Liver (tissue), 3 donors: ENCODE measurements at regions not wholly inside any gene's neighbourhood (a gene's known extent, or its start where the extent isn't known, plus 50 kb on each side); places are given as distances from the start of the nearest gene placed in this dataset.
"Not testable (repeated sequence)": the region's sequence is repeated elsewhere in the genome, so short reads cannot be mapped to it uniquely, and the experiment has no call there.

Experiments used
- ATF3 ChIP-seq: IDR thresholded peaks from 2 replicates; pipeline ENCODE4 v1.6.1; 2016; ENCODE audit warnings: antibody characterized with exemption
- CTCF ChIP-seq: fragments of 150-350 bp; IDR thresholded peaks from 2 replicates; pipeline ENCODE4 v1.5.1; 2017; ENCODE audit warnings: improper control_type of control experiment, low read depth, low read length; ENCODE audit not compliant: missing input control
- EGR1 ChIP-seq, 2 donors: IDR thresholded peaks; 2 replicates each; pipeline ENCODE4 v1.6.1; 2016 to 2018; ENCODE audit warnings: antibody characterized with exemption in 2 of 2, low read depth in 2 of 2
- GABPA ChIP-seq, 2 donors: IDR thresholded peaks in 1 of 2; conservative IDR thresholded peaks in 1 of 2; 2 replicates each; pipeline ENCODE4 v1.6.1; 2016; ENCODE audit warnings: antibody characterized with exemption in 2 of 2, mild to moderate bottlenecking in 1 of 2, moderate library complexity in 1 of 2
- HNF4G ChIP-seq: IDR thresholded peaks from 2 replicates; pipeline ENCODE4 v1.6.1; 2016; ENCODE audit warnings: antibody characterized with exemption
- JUND ChIP-seq, 2 donors: IDR thresholded peaks; 2 replicates each; pipeline ENCODE4 v1.6.1; 2016; ENCODE audit warnings: antibody characterized with exemption in 2 of 2
- MAX ChIP-seq: IDR thresholded peaks from 2 replicates; pipeline ENCODE4 v1.6.1; 2016; ENCODE audit warnings: antibody characterized with exemption
- RAD21 ChIP-seq, 2 donors: IDR thresholded peaks; 2 replicates each; pipeline ENCODE4 v1.6.1; 2016; ENCODE audit warnings: antibody characterized with exemption in 2 of 2, mild to moderate bottlenecking in 2 of 2
- REST ChIP-seq: IDR thresholded peaks from 2 replicates; pipeline ENCODE4 v1.6.1; 2016; ENCODE audit warnings: antibody characterized with exemption, mild to moderate bottlenecking
- RXRA ChIP-seq, 2 donors: IDR thresholded peaks; 2 replicates each; pipeline ENCODE4 v1.6.1; 2017 to 2018; ENCODE audit warnings: antibody characterized with exemption in 2 of 2, mild to moderate bottlenecking in 1 of 2
- TAF1 ChIP-seq: conservative IDR thresholded peaks from 2 replicates; pipeline ENCODE4 v1.6.1; 2016; ENCODE audit warnings: antibody characterized with exemption, mild to moderate bottlenecking
- YY1 ChIP-seq: IDR thresholded peaks from 2 replicates; pipeline ENCODE4 v1.6.1; 2016; ENCODE audit warnings: antibody characterized with exemption, mild to moderate bottlenecking
- ZBTB33 ChIP-seq: IDR thresholded peaks from 2 replicates; pipeline ENCODE4 v1.6.1; 2016; ENCODE audit warnings: antibody characterized with exemption
- donor health status: healthy.
- donor health status: healthy.

GRCh38 chr1:72370836-72371235 lies 88.5 kb upstream of the NEGR1 start:
- not testable (repeated sequence) for TF ChIP-seq CTCF; ATF3; REST; TAF1; MAX; YY1; JUND (IDR thresholded peaks at IDR 0.05); RAD21 (IDR thresholded peaks at IDR 0.05); ZBTB33; EGR1 (IDR thresholded peaks at IDR 0.05; ENCODE audit: low read depth in 2 of 2); HNF4G; RXRA (IDR thresholded peaks at IDR 0.05); GABPA (IDR thresholded peaks at IDR 0.05 in 1 of 2, conservative IDR thresholded peaks at IDR 0.05 in 1 of 2)
